HG03097 (cell line): ENCODE measurements at regions not wholly inside any gene's neighbourhood (a gene's known extent, or its start where the extent isn't known, plus 50 kb on each side); places are given as distances from the start of the nearest gene placed in this dataset.
"Not testable (repeated sequence)": the region's sequence is repeated elsewhere in the genome, so short reads cannot be mapped to it uniquely, and the experiment has no call there.

Experiments
- ATAC-seq: cut with Tn5 transposase; IDR thresholded peaks from one replicate; pipeline ENCODE4 v1.9.1; 2021; ENCODE audit not compliant: unreplicated experiment, low FRiP score

- ATAC-seq, result no peak
Observed at GRCh38 chr16:66127459-66128370, 238.8 kb upstream of the CDH5 start.

- ATAC-seq, result no peak
Observed at GRCh38 chr16:66121466-66121865, 245.0 kb upstream of the CDH5 start.

DNA sequence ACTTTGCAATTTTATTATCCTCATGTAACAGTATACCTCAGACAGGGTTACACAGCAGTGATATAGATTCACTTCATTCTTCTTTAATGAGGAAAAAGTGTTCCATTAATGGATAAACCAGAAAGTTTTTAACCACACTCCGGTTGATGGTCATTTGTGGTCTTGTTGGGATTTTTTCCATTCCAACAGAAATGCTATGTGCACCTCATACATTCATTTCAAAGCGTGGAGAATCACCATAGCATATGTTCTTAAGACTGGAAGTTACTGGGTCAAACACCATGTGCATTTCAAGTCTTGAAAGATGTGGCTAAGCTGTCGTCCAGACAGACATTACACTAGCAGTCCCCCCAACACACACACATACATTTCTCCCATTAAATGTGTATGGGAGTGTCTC lies 245.8 kb upstream of the CDH5 start:
- no peak for ATAC-seq

DNA sequence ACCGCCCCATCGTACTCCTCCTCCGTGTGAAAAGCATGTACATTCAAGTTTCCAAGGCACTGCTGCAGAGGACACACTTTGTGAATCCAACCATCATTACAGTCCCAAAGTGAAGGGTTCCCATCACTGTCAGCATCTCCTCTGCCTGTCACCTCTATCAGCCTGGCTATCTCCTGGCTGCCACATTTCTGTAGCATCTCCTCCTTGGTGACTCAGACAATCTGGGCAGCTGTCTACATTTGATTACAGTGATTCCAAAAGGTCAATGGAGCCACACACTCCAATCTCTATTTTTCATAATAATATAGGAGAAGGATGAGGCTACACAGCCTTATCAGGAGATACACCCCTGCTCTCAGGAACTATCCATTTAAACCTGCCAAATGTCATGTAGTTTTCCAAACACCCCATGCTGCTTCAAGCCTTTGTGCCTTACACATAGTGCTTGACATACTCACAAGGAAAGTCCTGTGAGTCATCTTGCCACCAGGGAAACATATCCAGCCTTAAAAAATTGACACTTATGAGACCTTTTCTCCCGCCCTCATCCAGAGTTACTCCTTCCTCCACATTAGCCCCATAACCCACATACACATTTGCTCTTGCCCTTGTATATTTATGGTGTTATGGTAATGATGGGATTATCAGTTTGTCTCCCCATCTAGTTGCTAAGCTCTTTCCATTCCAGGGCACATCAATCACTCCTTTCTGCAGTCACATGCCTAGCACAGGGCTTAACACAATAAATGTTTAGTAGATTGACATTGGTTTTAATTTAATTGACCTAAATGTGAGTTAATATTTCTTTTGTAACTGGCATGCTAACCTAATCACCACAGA lies 250.1 kb upstream of the CDH5 start:
- no peak for ATAC-seq

DNA sequence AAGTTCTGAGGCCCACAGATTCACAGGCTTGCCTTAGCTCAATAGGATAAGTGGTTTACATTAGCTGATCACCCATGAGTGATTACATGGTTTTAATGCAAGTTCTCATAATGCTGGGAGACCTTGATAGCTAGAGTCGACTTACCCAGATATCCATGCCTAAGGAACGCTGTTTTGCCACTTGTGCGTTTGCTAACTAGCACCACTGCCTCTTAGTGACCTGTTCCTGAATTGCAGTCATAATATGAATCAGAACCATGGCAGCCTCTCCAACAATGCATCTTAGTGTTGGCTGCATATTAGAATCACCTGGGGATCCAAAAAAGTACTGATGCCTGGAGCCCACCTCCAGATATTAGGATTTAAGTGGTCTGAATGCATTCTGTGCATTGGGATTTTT lies 251.1 kb upstream of the CDH5 start:
- no peak for ATAC-seq

DNA sequence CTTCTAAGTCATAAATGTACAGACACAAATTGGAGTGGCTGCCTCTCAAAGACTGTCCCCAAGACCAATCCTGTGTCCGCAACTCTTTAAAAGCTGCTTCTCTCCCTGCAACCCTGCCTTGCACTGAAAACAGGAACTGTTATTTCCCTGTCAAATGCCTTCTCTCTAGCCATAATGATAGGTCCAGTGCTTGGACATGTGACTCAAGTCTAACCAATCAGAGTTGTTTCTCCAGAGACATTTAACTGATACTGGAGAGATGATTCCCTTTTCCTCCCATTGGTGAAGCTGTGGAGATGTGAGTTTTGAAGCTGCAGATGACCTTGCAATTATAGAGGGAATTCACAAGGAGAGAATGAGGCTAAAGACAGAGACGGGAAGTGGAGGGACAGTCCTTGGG lies 253.3 kb upstream of the CDH5 start:
- no peak for ATAC-seq

- no peak for ATAC-seq
Observed at GRCh38 chr16:66109677-66110076, 256.8 kb upstream of the CDH5 start.

DNA sequence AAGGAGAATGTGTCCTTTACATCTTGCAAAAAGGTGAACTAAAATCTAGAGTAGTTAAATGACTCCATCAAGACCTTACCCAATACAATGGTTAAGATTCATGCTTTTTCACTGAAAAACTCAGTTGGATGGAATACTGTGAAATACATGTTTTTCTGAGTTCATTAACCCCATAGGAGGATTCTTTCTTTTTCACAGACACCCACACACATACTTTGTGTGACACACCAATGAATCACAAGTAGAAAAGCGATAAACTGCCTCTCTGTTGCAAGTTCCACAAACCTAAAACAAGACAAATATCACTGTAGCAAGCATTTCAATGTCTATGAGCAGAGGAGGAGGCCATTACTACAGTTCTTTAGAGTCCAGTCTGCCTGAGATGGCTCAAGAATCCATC lies 258.8 kb upstream of the CDH5 start:
- ATAC-seq, result no peak

GRCh38 chr16:66103211-66103610 lies 263.3 kb upstream of the CDH5 start:
- ATAC-seq, result no peak

GRCh38 chr16:66099306-66099705 lies 267.2 kb upstream of the CDH5 start:
- ATAC-seq, result no peak

DNA sequence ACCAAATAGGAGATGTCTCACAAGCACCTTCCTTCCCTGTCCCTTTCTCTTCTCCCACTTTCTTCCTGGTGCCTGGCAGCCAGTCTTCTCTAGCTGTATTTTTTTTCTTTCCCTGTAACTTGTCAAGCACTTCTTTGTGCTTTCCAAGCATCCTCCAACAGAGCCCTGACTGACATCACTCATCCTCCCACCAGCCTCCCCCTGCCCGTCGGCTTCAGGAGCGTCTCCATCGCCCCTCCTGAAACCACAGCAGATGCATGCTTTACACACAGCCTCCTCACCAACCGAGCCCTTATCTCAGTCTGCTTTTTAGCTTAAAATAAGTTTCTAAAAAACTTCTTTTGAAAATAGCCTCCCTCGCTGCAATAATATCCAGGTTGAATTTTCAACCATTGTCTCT lies 268.7 kb upstream of the CDH5 start:
- ATAC-seq, result no peak

- no peak for ATAC-seq
Observed at GRCh38 chr16:66095676-66096075, 270.8 kb upstream of the CDH5 start.

- no peak for ATAC-seq
Observed at GRCh38 chr16:66093191-66093590, 273.3 kb upstream of the CDH5 start.

- ATAC-seq, result no peak
Observed at GRCh38 chr16:66091471-66091891, 275.0 kb upstream of the CDH5 start.

GRCh38 chr16:66088681-66089080 lies 277.8 kb upstream of the CDH5 start:
- ATAC-seq, result no peak

DNA sequence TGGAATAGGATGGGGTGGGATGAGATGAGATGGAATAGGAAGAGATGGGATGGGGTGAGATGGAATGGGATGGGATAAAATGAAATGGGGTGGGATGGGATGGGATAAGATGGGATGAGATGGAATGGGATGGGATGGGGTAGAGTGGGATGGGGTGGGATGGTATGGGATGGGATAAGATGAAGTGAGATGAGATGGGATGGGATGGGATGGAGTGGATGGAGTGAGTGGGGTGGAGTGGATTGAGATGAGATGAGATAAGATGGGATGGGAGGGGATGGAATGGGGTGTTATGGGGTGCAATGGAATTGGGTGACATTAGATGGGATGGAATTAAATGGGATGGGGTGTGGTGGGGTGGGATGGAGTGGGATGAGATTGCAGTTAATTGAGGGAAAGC lies 279.2 kb upstream of the CDH5 start:
- ATAC-seq, result no peak

- no peak for ATAC-seq
Observed at GRCh38 chr16:66085651-66086050, 280.8 kb upstream of the CDH5 start.

DNA sequence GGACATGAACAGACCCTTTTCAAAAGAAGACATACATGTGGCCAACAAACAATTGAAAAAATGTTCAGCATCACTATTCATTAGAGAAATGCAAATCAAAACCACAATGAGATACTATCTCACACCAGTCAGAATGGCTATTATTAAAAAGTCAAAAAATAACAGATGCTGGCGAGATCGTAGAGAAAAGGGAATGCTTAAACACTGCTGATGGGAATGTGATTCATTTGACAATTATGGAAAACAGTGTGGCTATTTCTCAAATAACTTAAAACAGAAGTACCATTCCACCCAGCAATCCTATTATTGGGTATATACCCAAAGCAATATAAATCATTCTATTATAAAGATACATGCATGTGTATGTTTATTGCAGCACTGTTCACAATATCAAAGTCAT lies 281.8 kb upstream of the CDH5 start:
- ATAC-seq, result not testable (repeated sequence)

GRCh38 chr16:66084306-66084705 lies 282.2 kb upstream of the CDH5 start:
- no peak for ATAC-seq

GRCh38 chr16:66083171-66083570 lies 283.3 kb upstream of the CDH5 start:
- no peak for ATAC-seq

DNA sequence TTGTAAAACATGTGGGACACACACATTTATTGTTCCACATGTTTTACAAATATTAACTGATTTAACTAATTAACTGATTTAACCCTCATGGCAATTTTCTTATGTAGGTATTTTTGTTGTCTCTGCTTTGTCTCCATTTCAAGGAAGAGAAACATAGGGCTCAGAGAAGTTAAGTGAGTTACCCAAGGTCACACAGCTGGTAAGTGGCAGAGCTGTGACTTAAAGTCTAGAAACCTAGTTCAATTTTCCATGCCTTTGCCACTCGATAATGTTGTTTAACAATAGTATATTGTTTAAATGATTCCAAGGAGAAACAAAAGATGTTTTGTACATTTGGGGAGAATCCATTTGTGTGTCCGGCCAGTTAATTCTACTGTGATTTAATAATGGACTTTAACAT lies 284.1 kb upstream of the CDH5 start:
- no peak for ATAC-seq
